ENCODE measurements at regions not wholly inside any gene's neighbourhood (a gene's known extent, or its start where the extent isn't known, plus 50 kb on each side); places are given as distances from the start of the nearest gene placed in this dataset.

DNA sequence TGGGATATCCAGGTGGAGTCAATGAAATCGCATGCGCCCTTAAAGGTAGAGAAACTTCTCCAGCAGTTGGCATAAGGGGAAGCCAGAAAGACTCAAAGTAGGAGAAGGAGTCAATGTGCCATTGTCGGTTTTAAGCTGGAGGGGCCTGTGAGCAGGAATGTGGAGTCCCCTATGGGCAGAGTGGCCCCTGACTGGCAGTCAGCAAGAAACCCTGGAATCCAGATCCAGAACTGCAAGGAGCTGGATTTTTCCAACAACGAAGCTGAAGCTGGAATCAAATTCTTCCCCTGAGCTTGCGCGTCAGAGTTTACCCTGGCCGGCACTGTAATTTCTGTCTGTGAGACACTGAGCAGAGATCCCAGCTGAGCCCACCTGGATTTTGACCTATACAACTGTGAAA, 315.0 kb downstream of the DHX35 start:
- no peak for DNase-seq

- DNase-seq = no peak
Measured at GRCh38 chr20:39270837-39271604, 308.9 kb downstream of the DHX35 start.

DNA sequence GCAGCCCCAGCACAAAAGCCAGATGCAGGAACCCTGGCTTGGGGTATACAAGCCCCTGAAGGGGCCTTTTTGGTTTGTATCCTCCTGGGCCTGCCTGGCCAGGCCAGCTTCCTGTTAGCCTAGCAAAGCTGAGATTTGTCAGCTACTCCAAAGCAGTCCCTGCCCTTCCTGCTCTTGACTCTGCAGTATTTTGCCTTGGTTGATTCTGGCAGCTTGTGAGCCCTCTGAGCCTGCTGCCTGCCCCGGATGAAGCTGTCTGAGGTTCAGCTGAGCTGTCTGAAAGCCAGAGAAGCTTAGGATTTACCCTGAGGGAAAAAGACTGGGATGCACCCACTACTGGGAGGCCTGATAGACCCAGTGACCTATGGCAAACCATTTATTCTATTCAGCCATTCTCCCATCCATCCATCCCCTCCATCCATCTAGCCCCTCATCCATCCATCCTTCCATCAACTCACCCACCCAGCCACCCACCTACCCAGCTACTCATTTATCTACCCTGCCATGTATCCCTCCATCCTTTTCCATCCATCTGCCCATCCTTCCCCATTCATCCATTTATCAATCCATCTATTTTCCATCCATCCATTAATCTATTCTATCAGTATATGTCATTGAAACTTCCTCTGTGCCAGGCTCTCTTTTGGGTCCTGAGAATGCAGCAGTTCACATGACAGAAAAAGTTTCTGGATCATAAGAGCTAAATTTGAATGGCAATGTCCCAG, 307.5 kb downstream of the DHX35 start:
- no peak for DNase-seq

GRCh38 chr20:39268981-39269461, 306.9 kb downstream of the DHX35 start:
- no peak for DNase-seq

- no peak for DNase-seq
Measured at GRCh38 chr20:39268491-39268951, 306.4 kb downstream of the DHX35 start.

- no peak for DNase-seq
Measured at GRCh38 chr20:39266989-39267388, 304.8 kb downstream of the DHX35 start.

GRCh38 chr20:39264506-39265172, 302.5 kb downstream of the DHX35 start:
- DNase-seq = peak; percentile 51

- no peak for DNase-seq
Measured at GRCh38 chr20:39263076-39263475, 300.9 kb downstream of the DHX35 start.

GRCh38 chr20:39259808-39260207, 297.7 kb downstream of the DHX35 start:
- no peak for DNase-seq

- DNase-seq = peak; percentile 91
Measured at GRCh38 chr20:39259010-39259803, 297.1 kb downstream of the DHX35 start.

DNA sequence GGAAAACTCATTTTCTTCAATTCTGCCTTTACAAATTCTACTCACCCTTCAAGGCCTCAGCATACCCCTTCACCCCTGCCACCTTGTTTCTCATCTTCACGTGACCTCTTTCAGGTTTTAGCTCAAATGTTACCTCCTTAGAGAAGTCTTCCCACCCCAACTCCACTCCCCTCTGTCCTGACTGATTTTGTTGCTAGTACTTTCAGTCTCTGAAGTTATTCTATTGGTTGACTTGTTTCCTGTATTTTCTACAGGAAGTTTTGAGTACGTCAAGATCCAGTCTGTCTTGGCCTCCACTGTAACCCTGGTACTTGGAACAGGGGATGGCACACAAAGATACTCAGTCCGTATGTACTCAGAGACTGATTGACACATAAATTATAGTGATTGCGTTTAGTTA, 296.1 kb downstream of the DHX35 start:
- no peak for DNase-seq

- DNase-seq = no peak
Measured at GRCh38 chr20:39253051-39253755, 291.1 kb downstream of the DHX35 start.

DNA sequence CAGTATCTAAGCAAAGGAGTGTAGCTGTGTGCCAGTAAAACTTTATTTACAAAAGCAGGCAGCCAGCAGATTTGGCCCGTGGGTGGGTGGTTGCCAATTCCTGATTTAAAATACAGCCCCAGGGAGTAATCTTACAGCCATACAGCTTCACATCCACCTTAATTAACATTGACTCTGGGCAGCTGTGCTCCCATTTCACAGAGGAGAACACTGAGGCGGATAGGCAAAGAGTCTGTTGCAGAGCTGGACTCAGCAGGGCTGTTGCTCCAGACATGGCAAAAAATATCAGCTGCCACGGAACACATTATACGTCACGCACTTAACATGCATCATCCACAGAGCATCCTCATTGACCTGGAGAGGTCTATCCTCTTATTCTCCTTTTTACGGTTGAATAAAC, 289.9 kb downstream of the DHX35 start:
- DNase-seq = no peak

DNA sequence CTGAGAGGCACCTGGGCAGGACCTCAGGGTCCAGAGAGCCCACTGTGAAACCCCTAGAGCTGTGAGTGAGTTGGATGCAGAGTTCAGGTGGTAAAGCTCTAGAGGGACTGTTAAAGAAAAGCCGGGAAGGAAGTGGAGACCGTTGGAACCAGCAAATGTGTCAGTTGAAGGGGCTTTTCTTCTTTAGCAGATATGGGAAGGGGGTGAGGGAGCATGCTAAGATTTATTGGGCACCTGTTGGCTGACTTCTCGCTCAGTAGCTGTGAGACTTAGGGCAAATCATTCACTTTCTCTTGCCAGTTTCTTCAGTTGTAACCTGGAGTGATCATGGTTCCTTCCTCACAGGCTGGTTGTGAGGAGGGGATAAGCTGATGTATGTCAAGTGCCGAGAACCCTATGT, 287.7 kb downstream of the DHX35 start:
- DNase-seq = no peak

- no peak for DNase-seq
Measured at GRCh38 chr20:39248862-39249485, 286.8 kb downstream of the DHX35 start.

DNA sequence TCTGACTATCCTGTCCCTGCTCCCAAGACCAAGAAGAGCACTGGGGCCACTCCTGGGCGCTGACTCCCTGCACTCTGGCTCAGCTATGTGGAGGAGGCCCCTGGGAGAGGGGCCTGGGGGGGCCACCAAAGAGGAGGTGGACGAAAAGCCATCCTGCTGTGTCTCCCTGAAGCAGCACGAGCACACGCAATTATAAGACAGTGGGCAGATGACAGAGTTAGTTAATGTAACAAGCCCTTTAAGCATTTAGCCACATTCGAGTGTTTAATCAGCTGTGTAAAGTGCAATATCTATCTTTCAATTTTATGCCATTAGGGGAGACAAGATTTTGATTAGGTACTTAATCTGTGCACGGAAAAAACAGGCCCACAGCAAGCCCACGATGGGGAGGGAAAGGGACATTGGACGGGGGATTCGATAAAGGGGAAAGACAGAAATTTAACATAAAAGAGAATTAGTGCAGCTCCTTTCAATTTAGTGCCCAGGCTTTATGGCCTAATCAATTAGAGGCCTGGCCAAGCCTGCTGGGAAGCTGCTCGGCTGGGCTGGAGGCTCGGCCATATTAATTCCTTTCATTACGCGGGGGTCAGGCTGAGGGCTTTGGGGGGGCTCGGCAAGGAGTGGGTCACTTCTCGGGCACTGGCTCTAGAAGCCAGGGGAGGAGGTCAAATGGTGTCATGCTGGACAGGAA, 286.2 kb downstream of the DHX35 start:
- DNase-seq = no peak

- no peak for DNase-seq
Measured at GRCh38 chr20:39246436-39246835, 284.3 kb downstream of the DHX35 start.

- DNase-seq = peak; percentile 50
Measured at GRCh38 chr20:39245685-39246311, 283.7 kb downstream of the DHX35 start.

DNA sequence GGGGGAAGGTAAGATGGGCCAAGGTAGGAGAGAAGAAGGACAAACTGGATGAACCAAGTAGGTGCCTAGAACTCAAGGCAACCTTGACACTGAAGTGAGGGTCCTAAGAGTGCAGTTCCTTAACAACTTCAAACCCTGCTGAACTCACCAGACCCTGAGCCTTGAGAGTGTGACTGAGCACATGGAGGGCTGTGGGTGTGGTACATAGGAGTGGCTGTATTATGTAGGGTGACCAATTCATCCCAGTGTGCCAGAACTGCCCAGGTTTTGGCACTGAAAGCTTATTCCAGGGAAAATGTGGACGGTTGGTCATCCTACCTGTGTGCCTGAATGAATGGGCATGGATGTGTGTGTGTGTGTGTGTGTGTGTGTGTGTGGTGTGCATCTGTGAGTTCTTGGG, 281.8 kb downstream of the DHX35 start:
- DNase-seq = no peak

GRCh38 chr20:39242614-39243013, 280.5 kb downstream of the DHX35 start:
- DNase-seq = no peak

All from MV-4-11 (cell line).